MM.1S (cell line): ENCODE measurements at regions not wholly inside any gene's neighbourhood (a gene's known extent, or its start where the extent isn't known, plus 50 kb on each side); places are given as distances from the start of the nearest gene placed in this dataset.
A peak's percentile ranks its signal among the peaks of the same experiment; 100 is the strongest.

Experiments used
- DNase-seq: peaks from one replicate; pipeline ENCODE4 v3.0.0-alpha.2; 2015
- H2AFZ ChIP-seq: fragments of 300-600 bp; sonication (generic); 2 replicates; pipeline ENCODE4 v1.6.0; 2016; ENCODE audit warnings: antibody characterized with exemption, low read length
- H3F3A ChIP-seq: fragments of 300-600 bp; sonication (generic); 2 replicates; pipeline ENCODE4 v1.6.1; 2016; ENCODE audit warnings: mild to moderate bottlenecking, antibody characterized with exemption, low read length, moderate library complexity, mixed read lengths; ENCODE audit not compliant: insufficient read depth
- H3K27ac ChIP-seq: fragments of 300-600 bp; sonication (generic); 2 replicates; pipeline ENCODE4 v1.5.1; 2016; ENCODE audit warnings: mild to moderate bottlenecking, low read length
- H3K27me3 ChIP-seq: fragments of 300-600 bp; sonication (generic); replicated peaks from 2 replicates; pipeline ENCODE4 v1.6.0; 2016; ENCODE audit warnings: low read length; ENCODE audit not compliant: insufficient read depth
- H3K36me3 ChIP-seq: fragments of 300-600 bp; sonication (generic); replicated peaks from 2 replicates; pipeline ENCODE4 v1.6.1; 2016; ENCODE audit warnings: mild to moderate bottlenecking, low read length, mixed read lengths; ENCODE audit not compliant: insufficient read depth
- H3K4me1 ChIP-seq: fragments of 300-600 bp; sonication (generic); 2 replicates; pipeline ENCODE4 v1.6.1; 2016; ENCODE audit warnings: low read length, mixed read lengths
- H3K4me2 ChIP-seq: fragments of 300-600 bp; sonication (generic); 2 replicates; pipeline ENCODE4 v1.6.0; 2016; ENCODE audit warnings: low read depth, low read length
- H3K4me3 ChIP-seq: fragments of 300-600 bp; sonication (generic); 2 replicates; pipeline ENCODE4 v1.5.1; 2016; ENCODE audit warnings: low read length, mixed read lengths
- H3K79me2 ChIP-seq: fragments of 300-600 bp; sonication (generic); 2 replicates; pipeline ENCODE4 v1.6.1; 2016; ENCODE audit warnings: mixed run types, low read length, mixed read lengths
- H3K9ac ChIP-seq: fragments of 300-600 bp; sonication (generic); 2 replicates; pipeline ENCODE4 v1.6.1; 2016; ENCODE audit warnings: low read length, mixed read lengths
- H3K9me2 ChIP-seq: fragments of 300-600 bp; sonication (generic); replicated peaks from 2 replicates; pipeline ENCODE4 v1.6.1; 2016; ENCODE audit warnings: mild to moderate bottlenecking, low read length, mixed read lengths; ENCODE audit not compliant: insufficient read depth
- H3K9me3 ChIP-seq: fragments of 300-600 bp; sonication (generic); replicated peaks from 2 replicates; pipeline ENCODE4 v1.6.1; 2016; ENCODE audit warnings: mild to moderate bottlenecking, low read length, mixed read lengths; ENCODE audit not compliant: insufficient read depth
- H4K20me1 ChIP-seq: fragments of 300-600 bp; sonication (generic); 2 replicates; pipeline ENCODE4 v1.6.1; 2016; ENCODE audit warnings: mild to moderate bottlenecking, low read length, moderate library complexity, mixed read lengths; ENCODE audit not compliant: insufficient read depth
- CTCF ChIP-seq: fragments of 300-600 bp; sonication (generic); IDR thresholded peaks from 2 replicates; pipeline ENCODE4 v1.5.1; 2016; ENCODE audit warnings: antibody characterized with exemption, low read length, mixed read lengths
- EZH2 ChIP-seq: fragments of 300-600 bp; sonication (generic); optimal IDR thresholded peaks from 2 replicates; pipeline ENCODE3; 2017; ENCODE audit warnings: low read depth, mild to moderate bottlenecking, antibody characterized with exemption, low read length, mixed read lengths
- EZH2phosphoT487 ChIP-seq: fragments of 300-600 bp; sonication (generic); IDR thresholded peaks from 2 replicates; pipeline ENCODE4 v1.6.1; 2018; ENCODE audit warnings: antibody characterized with exemption, low read length

GRCh38 chr2:155035308-155035707 lies 336.8 kb downstream of the KCNJ3 start:
- no peaks in the 10 kb centered on the region for H4K20me1 ChIP-seq
- peaks cover 7% of the 10 kb centered on the region for H3K4me1 ChIP-seq
- no peak overlapping the region for H3K4me3 ChIP-seq
- no peak overlapping the region for H3K27ac ChIP-seq
- H3K9me2 ChIP-seq: no peaks in the 10 kb centered on the region
- no peaks in the 10 kb centered on the region for H3K36me3 ChIP-seq
- DNase-seq: no peak
- no peaks in the 10 kb centered on the region for H3K79me2 ChIP-seq
- no peak for TF ChIP-seq CTCF
- TF ChIP-seq EZH2phosphoT487: no peak
- TF ChIP-seq EZH2: no peak
- H3K4me2 ChIP-seq: no peak overlapping the region
- no peaks in the 10 kb centered on the region for H3F3A ChIP-seq
- H2AFZ ChIP-seq: no peak overlapping the region
- no peak overlapping the region for H3K9ac ChIP-seq
- H3K9me3 ChIP-seq: no peaks in the 10 kb centered on the region
- H3K27me3 ChIP-seq: no peaks in the 10 kb centered on the region

- Histone ChIP-seq H3K4me1 (peaks cover 7% of the 10 kb centered on the region), H3F3A (no peaks in the 10 kb centered on the region), H3K36me3 (no peaks in the 10 kb centered on the region), H3K4me3 (0 out of 2 replicates have a peak overlapping the region, but pooled peaks have one; percentile 33), H3K27ac (no peak overlapping the region), H2AFZ (peak overlapping the region; percentile 72), H3K9ac (no peak overlapping the region; the same call in 1 of the 2 replicates), H3K27me3 (no peaks in the 10 kb centered on the region), H3K9me2 (no peaks in the 10 kb centered on the region), H3K4me2 (peak overlapping the region; percentile 68), H3K9me3 (no peaks in the 10 kb centered on the region), H4K20me1 (no peaks in the 10 kb centered on the region), H3K79me2 (no peaks in the 10 kb centered on the region)
- no peak for TF ChIP-seq CTCF
- TF ChIP-seq EZH2: no peak
- no peak for TF ChIP-seq EZH2phosphoT487
- peak; percentile 46 for DNase-seq
These were observed 335.2 kb downstream of the KCNJ3 start for GRCh38 chr2:155033652-155034051.

GRCh38 chr2:155030296-155030695 lies 331.8 kb downstream of the KCNJ3 start:
- Histone ChIP-seq H3K27me3 (no peaks in the 10 kb centered on the region), H2AFZ (no peak overlapping the region), H3K9me3 (no peaks in the 10 kb centered on the region), H3K4me2 (no peak overlapping the region), H3F3A (no peaks in the 10 kb centered on the region), H3K4me3 (no peak overlapping the region), H3K79me2 (no peaks in the 10 kb centered on the region), H3K4me1 (peaks cover 7% of the 10 kb centered on the region), H3K36me3 (no peaks in the 10 kb centered on the region), H3K9ac (no peak overlapping the region), H3K27ac (no peak overlapping the region), H3K9me2 (no peaks in the 10 kb centered on the region), H4K20me1 (no peaks in the 10 kb centered on the region)
- no peak for DNase-seq
- TF ChIP-seq EZH2phosphoT487 (no peak), CTCF (no peak), EZH2 (no peak)
